GM19397 (cell line): ENCODE measurements at regions not wholly inside any gene's neighbourhood (a gene's known extent, or its start where the extent isn't known, plus 50 kb on each side); places are given as distances from the start of the nearest gene placed in this dataset.

Experiments used
- ATAC-seq: cut with Tn5 transposase; IDR thresholded peaks from one replicate; pipeline ENCODE4 v1.9.1; 2021; ENCODE audit warnings: mild to moderate bottlenecking, moderate library complexity; ENCODE audit not compliant: unreplicated experiment

GRCh38 chr20:22408521-22409402 lies 175.6 kb downstream of the FOXA2 start:
- no peak for ATAC-seq

- ATAC-seq, result no peak
These were observed 176.9 kb downstream of the FOXA2 start for GRCh38 chr20:22407237-22408193.

GRCh38 chr20:22404419-22405170 lies 179.8 kb downstream of the FOXA2 start:
- ATAC-seq, result no peak

- peak; percentile 69 for ATAC-seq
These were observed 180.6 kb downstream of the FOXA2 start for GRCh38 chr20:22403632-22404361.

- ATAC-seq, result peak; percentile 11
These were observed 181.2 kb downstream of the FOXA2 start for GRCh38 chr20:22403022-22403631.

GRCh38 chr20:22402550-22402949 lies 181.8 kb downstream of the FOXA2 start:
- no peak for ATAC-seq

GRCh38 chr20:22400440-22400839 lies 183.9 kb downstream of the FOXA2 start:
- no peak for ATAC-seq

- no peak for ATAC-seq
These were observed 189.8 kb downstream of the FOXA2 start for GRCh38 chr20:22394583-22394982.

GRCh38 chr20:22390543-22390903 lies 193.8 kb downstream of the FOXA2 start:
- ATAC-seq, result no peak

- ATAC-seq, result no peak
These were observed 194.4 kb downstream of the FOXA2 start for GRCh38 chr20:22389836-22390542.

- no peak for ATAC-seq
These were observed 196.9 kb downstream of the FOXA2 start for GRCh38 chr20:22387452-22387851.

GRCh38 chr20:22386306-22386623 lies 198.1 kb downstream of the FOXA2 start:
- ATAC-seq, result no peak

GRCh38 chr20:22385602-22386305 lies 198.6 kb downstream of the FOXA2 start:
- no peak for ATAC-seq

GRCh38 chr20:22384978-22385377 lies 199.4 kb downstream of the FOXA2 start:
- no peak for ATAC-seq

GRCh38 chr20:22383156-22383555 lies 201.2 kb downstream of the FOXA2 start:
- no peak for ATAC-seq

- ATAC-seq, result no peak
These were observed 201.6 kb downstream of the FOXA2 start for GRCh38 chr20:22382742-22383141.

- no peak for ATAC-seq
These were observed 202.5 kb downstream of the FOXA2 start for GRCh38 chr20:22381812-22382416.

GRCh38 chr20:22379472-22379871 lies 204.9 kb downstream of the FOXA2 start:
- ATAC-seq, result no peak
